ENCODE measurements at regions not wholly inside any gene's neighbourhood (a gene's known extent, or its start where the extent isn't known, plus 50 kb on each side); places are given as distances from the start of the nearest gene placed in this dataset.

GRCh38 chr9:115210699-115211098 is 92.7 kb upstream of the TNC start:
- DNase-seq = no peak

- DNase-seq = no peak
These were observed 93.6 kb upstream of the TNC start for GRCh38 chr9:115211413-115212124.

- DNase-seq = no peak
These were observed 94.2 kb upstream of the TNC start for GRCh38 chr9:115212125-115212605.

GRCh38 chr9:115212832-115213231 is 94.9 kb upstream of the TNC start:
- no peak for DNase-seq

- DNase-seq = no peak
These were observed 95.9 kb upstream of the TNC start for GRCh38 chr9:115213818-115214334.

- DNase-seq = no peak
These were observed 98.9 kb upstream of the TNC start for GRCh38 chr9:115216873-115217272.

GRCh38 chr9:115220319-115221005 is 102.5 kb upstream of the TNC start:
- no peak for DNase-seq

GRCh38 chr9:115223471-115223870 is 105.5 kb upstream of the TNC start:
- no peak for DNase-seq

GRCh38 chr9:115225459-115226116 is 107.6 kb upstream of the TNC start:
- no peak for DNase-seq

GRCh38 chr9:115226152-115226551 is 108.2 kb upstream of the TNC start:
- DNase-seq = no peak

GRCh38 chr9:115229496-115229895 is 111.5 kb upstream of the TNC start:
- no peak for DNase-seq

GRCh38 chr9:115230924-115231515 is 113.1 kb upstream of the TNC start:
- no peak for DNase-seq

- no peak for DNase-seq
These were observed 114.3 kb upstream of the TNC start for GRCh38 chr9:115232181-115232774.

- no peak for DNase-seq
These were observed 116.1 kb upstream of the TNC start for GRCh38 chr9:115234094-115234493.

GRCh38 chr9:115235221-115235620 is 117.3 kb upstream of the TNC start:
- no peak for DNase-seq

- DNase-seq = no peak
These were observed 119.5 kb upstream of the TNC start for GRCh38 chr9:115237385-115237998.

GRCh38 chr9:115240676-115241075 is 122.7 kb upstream of the TNC start:
- no peak for DNase-seq

- no peak for DNase-seq
These were observed 123.7 kb upstream of the TNC start for GRCh38 chr9:115241641-115242040.

GRCh38 chr9:115249488-115249887 is 131.5 kb upstream of the TNC start:
- no peak for DNase-seq

- no peak for DNase-seq
These were observed 132.7 kb upstream of the TNC start for GRCh38 chr9:115250621-115251032.

GRCh38 chr9:115254287-115255180 is 136.6 kb upstream of the TNC start:
- no peak for DNase-seq
